Fibroblast of villous mesenchyme (primary cell): ENCODE measurements at regions not wholly inside any gene's neighbourhood (a gene's known extent, or its start where the extent isn't known, plus 50 kb on each side); places are given as distances from the start of the nearest gene placed in this dataset.

Experiments used
- DNase-seq: peaks from one replicate; pipeline ENCODE4 v3.0.0-alpha.2; 2010; ENCODE audit warnings: low read depth
- H3K4me3 ChIP-seq: 2 replicates; pipeline ENCODE4 v1.5.1; 2011; ENCODE audit warnings: low read depth, mild to moderate bottlenecking, low read length
- CTCF ChIP-seq: IDR thresholded peaks from 2 replicates; pipeline ENCODE4 v1.5.1; 2012; ENCODE audit warnings: low read depth, mild to moderate bottlenecking, low read length; ENCODE audit not compliant: insufficient read depth

GRCh38 chrX:42025861-42026260, 102.5 kb upstream of the CASK start:
- DNase-seq: no peak
- TF ChIP-seq CTCF: no peak
- no peak overlapping the region for H3K4me3 ChIP-seq

GRCh38 chrX:42023122-42023521, 99.8 kb upstream of the CASK start:
- TF ChIP-seq CTCF: no peak
- no peak overlapping the region for H3K4me3 ChIP-seq
- no peak for DNase-seq

GRCh38 chrX:42022158-42022557, 98.8 kb upstream of the CASK start:
- DNase-seq: no peak
- no peak for TF ChIP-seq CTCF
- no peak overlapping the region for H3K4me3 ChIP-seq

DNA sequence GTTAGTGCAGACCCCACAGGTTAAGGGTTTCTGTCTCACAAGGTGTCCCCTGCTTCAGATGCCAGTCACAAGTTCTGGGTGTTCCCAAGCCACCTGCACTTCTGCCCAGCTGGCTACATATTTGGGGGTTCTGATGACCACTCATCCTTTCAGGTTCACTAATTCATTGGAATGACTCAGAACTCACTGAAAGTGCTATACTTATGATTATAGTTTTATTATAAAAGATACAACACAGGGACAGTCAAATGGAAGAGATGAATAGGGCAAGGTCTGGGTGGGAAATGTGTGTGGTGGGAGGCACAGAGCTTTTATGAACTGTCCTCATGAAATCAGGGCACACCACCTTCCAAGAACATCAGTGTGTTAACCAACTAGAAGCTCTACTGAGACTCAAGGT, 97.7 kb upstream of the CASK start:
- no peak overlapping the region for H3K4me3 ChIP-seq
- no peak for TF ChIP-seq CTCF
- DNase-seq: no peak

DNA sequence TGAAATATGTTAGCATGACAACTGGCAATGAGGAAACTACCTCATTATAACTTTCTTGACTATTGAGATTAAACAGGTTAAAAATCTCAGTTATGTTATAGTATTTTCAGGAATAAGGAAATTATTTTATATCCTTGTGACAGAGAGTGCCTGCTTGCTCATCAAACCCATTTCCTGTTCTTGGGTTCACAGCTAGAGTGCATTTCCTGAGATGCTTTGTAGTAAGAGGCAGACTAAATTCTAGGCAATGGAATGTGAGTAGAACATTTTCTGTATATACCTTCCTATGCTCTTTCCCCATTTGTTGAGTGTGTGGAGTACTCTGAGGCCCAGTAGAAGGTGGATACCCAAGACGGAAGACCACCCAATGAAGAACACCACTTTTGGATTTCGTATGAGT, 96.9 kb upstream of the CASK start:
- TF ChIP-seq CTCF: no peak
- no peak overlapping the region for H3K4me3 ChIP-seq

GRCh38 chrX:42017971-42018370, 94.6 kb upstream of the CASK start:
- no peak for TF ChIP-seq CTCF
- no peak overlapping the region for H3K4me3 ChIP-seq
- no peak for DNase-seq

More for the DNA sequence above, 96.9 kb upstream of the CASK start:
- DNase-seq: no peak

- TF ChIP-seq CTCF: no peak
- H3K4me3 ChIP-seq: no peak overlapping the region
- no peak for DNase-seq
These were observed 77.5 kb upstream of the CASK start for GRCh38 chrX:42000836-42001235.
